Endothelial cell (in vitro differentiated cells): ENCODE measurements at regions not wholly inside any gene's neighbourhood (a gene's known extent, or its start where the extent isn't known, plus 50 kb on each side); places are given as distances from the start of the nearest gene placed in this dataset.

Source experiments
- DNase-seq: peaks from one replicate; pipeline ENCODE4 v3.0.0; 2021; ENCODE audit warnings: low spot score
- H3K27ac Mint-ChIP-seq: one replicate; pipeline ENCODE4 v1.8.0; 2021; ENCODE audit warnings: mixed read lengths, inconsistent platforms; ENCODE audit not compliant: unreplicated experiment
- H3K27me3 Mint-ChIP-seq: one replicate; pipeline ENCODE4 v1.8.0; 2021; ENCODE audit warnings: mild to moderate bottlenecking, moderate library complexity, mixed read lengths, inconsistent platforms; ENCODE audit not compliant: unreplicated experiment
- H3K36me3 Mint-ChIP-seq: one replicate; pipeline ENCODE4 v1.8.0; 2021; ENCODE audit warnings: mild to moderate bottlenecking, low read depth, mixed read lengths, inconsistent platforms; ENCODE audit not compliant: unreplicated experiment
- H3K4me1 Mint-ChIP-seq: one replicate; pipeline ENCODE4 v1.8.0; 2021; ENCODE audit warnings: mild to moderate bottlenecking, mixed read lengths, inconsistent platforms; ENCODE audit not compliant: unreplicated experiment
- H3K4me3 Mint-ChIP-seq: one replicate; pipeline ENCODE4 v1.8.0; 2021; ENCODE audit warnings: mild to moderate bottlenecking, mixed read lengths, inconsistent platforms; ENCODE audit not compliant: unreplicated experiment
- H3K9me3 Mint-ChIP-seq: one replicate; pipeline ENCODE4 v1.8.0; 2021; ENCODE audit warnings: mixed read lengths, inconsistent platforms; ENCODE audit not compliant: unreplicated experiment
- CTCF ChIP-seq: fragments of 200-600 bp; sonication (generic); IDR thresholded peaks from one replicate; pipeline ENCODE4 v1.5.0; 2021; ENCODE audit warnings: antibody characterized with exemption; ENCODE audit not compliant: unreplicated experiment

DNA sequence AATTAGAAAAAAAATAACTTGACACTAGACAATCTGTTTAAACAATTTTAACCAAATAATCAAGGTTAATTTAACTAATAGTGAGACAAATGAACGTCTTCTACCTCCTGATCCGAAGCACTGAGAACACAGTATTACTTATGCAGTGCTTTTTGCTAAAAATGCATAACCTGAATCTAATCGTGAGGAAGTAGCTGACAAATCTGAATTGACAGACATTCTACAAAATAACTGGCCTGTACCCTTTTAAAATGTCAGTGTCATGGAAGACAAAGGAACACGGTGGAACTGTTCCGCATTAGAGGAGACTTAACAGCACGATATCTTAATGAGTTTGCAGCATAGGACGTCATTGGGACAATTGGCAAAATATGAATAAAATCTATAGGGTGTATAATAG is 631.2 kb upstream of the ZFP42 start:
- Mint-ChIP-seq H3K4me3 (no peak overlapping the region), H3K4me1 (no peaks in the 10 kb centered on the region), H3K27me3 (peaks cover 3% of the 10 kb centered on the region), H3K9me3 (no peaks in the 10 kb centered on the region), H3K36me3 (no peaks in the 10 kb centered on the region), H3K27ac (no peak overlapping the region)
- DNase-seq: no peak
- TF ChIP-seq CTCF: no peak

- Mint-ChIP-seq H3K36me3 (no peaks in the 10 kb centered on the region), H3K27ac (no peak overlapping the region), H3K4me1 (no peaks in the 10 kb centered on the region), H3K9me3 (no peaks in the 10 kb centered on the region), H3K4me3 (no peak overlapping the region), H3K27me3 (peaks cover 3% of the 10 kb centered on the region)
- DNase-seq: no peak
- TF ChIP-seq CTCF: no peak
Observed at GRCh38 chr4:187364851-187365250, 630.7 kb upstream of the ZFP42 start.

GRCh38 chr4:187366530-187366929 is 629.0 kb upstream of the ZFP42 start:
- no peak for TF ChIP-seq CTCF
- no peaks in the 10 kb centered on the region for H3K36me3 Mint-ChIP-seq
- DNase-seq: no peak
- no peaks in the 10 kb centered on the region for H3K9me3 Mint-ChIP-seq
- H3K27me3 Mint-ChIP-seq: no peaks in the 10 kb centered on the region
- no peak overlapping the region for H3K4me3 Mint-ChIP-seq
- no peak overlapping the region for H3K27ac Mint-ChIP-seq
- H3K4me1 Mint-ChIP-seq: peaks cover 3% of the 10 kb centered on the region

- no peaks in the 10 kb centered on the region for H3K9me3 Mint-ChIP-seq
- no peak for TF ChIP-seq CTCF
- no peaks in the 10 kb centered on the region for H3K27me3 Mint-ChIP-seq
- H3K27ac Mint-ChIP-seq: no peak overlapping the region
- H3K4me3 Mint-ChIP-seq: no peak overlapping the region
- no peaks in the 10 kb centered on the region for H3K36me3 Mint-ChIP-seq
- no peak for DNase-seq
- H3K4me1 Mint-ChIP-seq: peaks cover 3% of the 10 kb centered on the region
Observed at GRCh38 chr4:187370918-187371317, 624.7 kb upstream of the ZFP42 start.

DNA sequence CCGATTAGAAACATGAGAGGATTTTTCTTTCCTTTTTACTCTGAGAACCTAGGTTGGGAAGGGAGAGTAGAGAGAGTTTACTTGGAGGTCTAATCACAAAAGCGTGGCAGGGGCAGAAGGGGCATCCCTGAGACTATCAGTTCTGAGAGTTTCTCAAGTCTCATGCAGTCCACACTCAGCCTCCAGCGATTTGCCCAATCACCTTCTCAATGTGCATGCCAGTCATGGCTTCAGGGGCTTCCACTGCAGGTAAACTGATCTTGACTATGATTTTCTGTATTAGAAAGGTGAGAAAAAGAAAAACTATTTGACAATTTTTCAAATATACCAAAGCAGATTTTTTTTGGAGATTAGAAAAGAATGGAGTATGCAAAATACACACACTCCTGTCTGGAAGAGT is 617.1 kb upstream of the ZFP42 start:
- no peaks in the 10 kb centered on the region for H3K27me3 Mint-ChIP-seq

More for the DNA sequence above, 617.1 kb upstream of the ZFP42 start:
- Mint-ChIP-seq H3K36me3 (peaks cover 4% of the 10 kb centered on the region), H3K4me1 (no peaks in the 10 kb centered on the region), H3K27ac (no peak overlapping the region), H3K9me3 (peaks cover 4% of the 10 kb centered on the region), H3K4me3 (no peak overlapping the region)
- TF ChIP-seq CTCF: no peak
- no peak for DNase-seq
